ENCODE measurements at regions not wholly inside any gene's neighbourhood (a gene's known extent, or its start where the extent isn't known, plus 50 kb on each side); places are given as distances from the start of the nearest gene placed in this dataset.

GRCh38 chr4:184288451-184289178 is 70.9 kb upstream of the ENPP6 start:
- DNase-seq (no peak), ATAC-seq (ENCODE audit: insufficient read depth, low FRiP score) (no peak)
- H3K9ac ChIP-seq (ENCODE audit: insufficient read depth in 1 of 2, low read length in 2 of 2) = no peak overlapping the region

DNA sequence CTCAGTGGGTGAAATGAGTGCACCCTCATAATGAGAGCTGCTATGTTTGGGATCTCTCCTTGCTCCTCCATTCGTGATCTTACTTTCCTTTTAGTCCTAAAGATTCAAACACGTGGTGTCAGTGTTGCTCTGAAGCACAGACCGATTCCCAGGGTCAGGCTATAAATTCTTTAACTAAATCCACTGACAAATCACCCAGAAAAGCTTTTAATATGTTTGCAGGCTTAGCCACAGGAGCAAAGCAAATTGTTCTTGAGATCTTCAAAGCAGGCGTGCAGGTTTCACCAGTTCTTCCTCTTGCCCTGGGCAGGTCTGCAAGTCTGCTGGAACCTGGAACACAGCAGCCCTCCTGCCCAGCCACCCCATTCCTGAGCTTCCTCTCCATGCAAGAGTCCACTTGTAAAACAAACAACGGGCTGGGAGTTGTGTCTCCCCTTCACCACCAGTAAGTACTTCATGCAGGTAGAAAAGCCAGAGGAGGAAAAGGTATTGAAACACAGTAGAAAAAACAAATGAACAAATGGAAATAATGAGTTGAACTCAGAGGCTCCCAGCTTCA is 70.1 kb upstream of the ENPP6 start:
- TF ChIP-seq CTCF (IDR thresholded peaks at IDR 0.05; ENCODE audit: control extremely low read depth, extremely low read depth) = no peak
- peak; percentile 82 to 88 (median 84) for DNase-seq
- Histone ChIP-seq H3K4me3 (no peak overlapping the region), H3K27ac (ENCODE audit: low read depth in 1 of 2, low read length in 1 of 2) (peak overlapping the region in 1 of 2 donors; percentile 67), H3K9me3 (ENCODE audit: control insufficient read depth in 4 of 4, insufficient read depth in 3 of 4, low read length in 3 of 4) (no peaks in the 10 kb centered on the region), H3K36me3 (ENCODE audit: control insufficient read depth in 4 of 4, insufficient read depth in 4 of 4, low read length in 4 of 4) (no peaks in the 10 kb centered on the region), H3K4me1 (ENCODE audit: control insufficient read depth in 5 of 5, insufficient read depth in 5 of 5, low read length in 5 of 5) (peaks cover 0 to 15% (median 3%) of the 10 kb centered on the region in 5 donors), H3K27me3 (ENCODE audit: control insufficient read depth in 3 of 3, insufficient read depth in 3 of 3, low read length in 2 of 3) (no peaks in the 10 kb centered on the region), H3K9ac (ENCODE audit: insufficient read depth in 1 of 2, low read length in 2 of 2) (peak overlapping the region in 1 of 2 donors; percentile 46)
- WGBS, 2 donors = 31 to 44% methylated on average over 5 of the region's 5 CpGs
- ATAC-seq (ENCODE audit: insufficient read depth, low FRiP score) = peak; percentile 61

More at GRCh38 chr4:184288451-184289178, 70.9 kb upstream of the ENPP6 start:
- WGBS, 2 donors = 60 to 71% methylated on average over 13 to 14 of the region's 14 CpGs
- H3K4me1 ChIP-seq (ENCODE audit: control insufficient read depth in 5 of 5, insufficient read depth in 5 of 5, low read length in 5 of 5) = peaks cover 0 to 10% (median 3%) of the 10 kb centered on the region in 5 donors
- H3K4me3 ChIP-seq = no peak overlapping the region
- H3K9me3 ChIP-seq (ENCODE audit: control insufficient read depth in 4 of 4, insufficient read depth in 3 of 4, low read length in 3 of 4) = no peaks in the 10 kb centered on the region
- H3K36me3 ChIP-seq (ENCODE audit: control insufficient read depth in 4 of 4, insufficient read depth in 4 of 4, low read length in 4 of 4) = no peaks in the 10 kb centered on the region
- H3K27me3 ChIP-seq (ENCODE audit: control insufficient read depth in 3 of 3, insufficient read depth in 3 of 3, low read length in 2 of 3) = no peaks in the 10 kb centered on the region
- no peak for TF ChIP-seq CTCF (IDR thresholded peaks at IDR 0.05; ENCODE audit: control extremely low read depth, extremely low read depth)
- H3K27ac ChIP-seq (ENCODE audit: low read depth in 1 of 2, low read length in 1 of 2) = peak overlapping the region in 1 of 2 donors; percentile 84

GRCh38 chr4:184286358-184286757 is 68.7 kb upstream of the ENPP6 start:
- H3K9ac ChIP-seq (ENCODE audit: insufficient read depth in 1 of 2, low read length in 2 of 2) = no peak overlapping the region
- H3K9me3 ChIP-seq (ENCODE audit: control insufficient read depth in 4 of 4, insufficient read depth in 3 of 4, low read length in 3 of 4) = no peaks in the 10 kb centered on the region
- no peak for TF ChIP-seq CTCF (IDR thresholded peaks at IDR 0.05; ENCODE audit: control extremely low read depth, extremely low read depth)
- H3K27ac ChIP-seq (ENCODE audit: low read depth in 1 of 2, low read length in 1 of 2) = no peak overlapping the region
- no peaks in the 10 kb centered on the region for H3K36me3 ChIP-seq (ENCODE audit: control insufficient read depth in 4 of 4, insufficient read depth in 4 of 4, low read length in 4 of 4)
- H3K27me3 ChIP-seq (ENCODE audit: control insufficient read depth in 3 of 3, insufficient read depth in 3 of 3, low read length in 2 of 3) = no peaks in the 10 kb centered on the region
- no peak for ATAC-seq (ENCODE audit: insufficient read depth, low FRiP score)
- 54 to 69% methylated on average over 4 of the region's 4 CpGs for WGBS, 2 donors
- H3K4me1 ChIP-seq (ENCODE audit: control insufficient read depth in 5 of 5, insufficient read depth in 5 of 5, low read length in 5 of 5) = peaks cover 0 to 18% (median 9%) of the 10 kb centered on the region in 5 donors
- no peak overlapping the region for H3K4me3 ChIP-seq
- peak in 1 of 3 donors; percentile 54 for DNase-seq
